ENCODE measurements at regions not wholly inside any gene's neighbourhood (a gene's known extent, or its start where the extent isn't known, plus 50 kb on each side); places are given as distances from the start of the nearest gene placed in this dataset.

DNA sequence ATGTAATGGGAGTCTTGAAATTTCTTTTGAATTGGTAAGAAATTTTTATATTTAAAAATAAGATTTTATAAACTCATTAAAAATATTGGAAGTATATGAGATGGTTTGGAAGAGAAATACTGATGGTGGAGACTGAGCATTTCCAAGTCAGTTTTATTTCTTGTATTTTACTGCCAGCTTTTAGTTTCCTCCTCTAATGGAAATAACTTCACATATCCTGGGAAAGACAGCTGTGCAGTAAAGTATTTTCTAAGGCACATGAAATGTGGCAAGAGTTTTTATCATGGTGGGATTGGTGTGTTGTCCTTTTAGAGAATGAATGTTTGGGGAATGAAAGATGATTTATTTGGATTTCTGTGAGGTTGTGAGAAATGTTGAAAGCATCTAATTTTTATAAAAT is 346.9 kb upstream of the RGS6 start:
- DNase-seq, result no peak
- ATAC-seq (ENCODE audit: poor library complexity), result no peak
- intact Hi-C loops (cut with DNase I), result no loop called here

DNA sequence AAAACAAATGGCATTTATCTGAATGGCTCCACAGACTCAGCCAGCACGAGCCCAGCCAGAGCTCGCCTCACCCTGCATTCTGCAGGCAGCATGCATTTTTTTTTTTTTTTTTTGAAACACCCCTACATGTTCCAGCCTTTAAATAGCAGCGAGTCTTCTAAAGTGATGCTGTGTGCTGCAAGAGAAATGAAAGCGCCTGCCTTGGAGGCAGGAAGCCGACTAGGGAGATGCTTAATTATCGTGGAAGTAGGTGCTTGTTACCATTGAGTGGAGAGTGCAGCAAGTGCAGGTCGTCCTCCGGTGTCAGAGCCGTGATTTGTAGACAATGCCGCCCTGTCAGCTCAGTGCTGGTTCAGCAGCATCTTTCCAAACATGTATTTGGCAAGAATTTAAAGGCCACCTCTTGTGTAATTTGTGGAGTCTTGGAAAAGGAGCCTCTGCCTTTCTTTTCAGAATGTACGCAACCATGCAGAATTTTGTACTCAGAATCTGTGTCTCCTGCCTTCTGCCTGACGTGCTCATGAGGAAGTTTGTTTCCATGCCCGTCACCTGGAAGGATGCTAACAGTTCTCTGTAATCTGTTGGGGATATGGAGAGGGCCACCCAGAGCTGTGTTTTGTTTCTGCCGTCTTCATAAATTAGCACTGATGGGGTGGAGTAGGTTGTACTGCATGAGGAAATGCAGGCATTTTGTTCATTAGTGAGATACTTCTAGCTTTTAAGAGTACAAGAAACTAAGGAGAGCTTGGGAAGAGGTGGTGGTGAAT is 345.9 kb upstream of the RGS6 start:
- no peak for DNase-seq
- peak; percentile 34 for ATAC-seq (ENCODE audit: poor library complexity)
- intact Hi-C loops (cut with DNase I), result no loop called here

GRCh38 chr14:71588028-71588427 is 344.2 kb upstream of the RGS6 start:
- intact Hi-C loops (cut with DNase I), result no loop called here
- DNase-seq (no peak), ATAC-seq (ENCODE audit: poor library complexity) (no peak)

GRCh38 chr14:71588576-71589215 is 343.5 kb upstream of the RGS6 start:
- intact Hi-C loops (cut with DNase I), result no loop called here
- ATAC-seq (ENCODE audit: poor library complexity), result no peak
- no peak for DNase-seq

GRCh38 chr14:71589609-71590008 is 342.6 kb upstream of the RGS6 start:
- ATAC-seq (ENCODE audit: poor library complexity) (no peak), DNase-seq (no peak)
- intact Hi-C loops (cut with DNase I), result no loop called here

DNA sequence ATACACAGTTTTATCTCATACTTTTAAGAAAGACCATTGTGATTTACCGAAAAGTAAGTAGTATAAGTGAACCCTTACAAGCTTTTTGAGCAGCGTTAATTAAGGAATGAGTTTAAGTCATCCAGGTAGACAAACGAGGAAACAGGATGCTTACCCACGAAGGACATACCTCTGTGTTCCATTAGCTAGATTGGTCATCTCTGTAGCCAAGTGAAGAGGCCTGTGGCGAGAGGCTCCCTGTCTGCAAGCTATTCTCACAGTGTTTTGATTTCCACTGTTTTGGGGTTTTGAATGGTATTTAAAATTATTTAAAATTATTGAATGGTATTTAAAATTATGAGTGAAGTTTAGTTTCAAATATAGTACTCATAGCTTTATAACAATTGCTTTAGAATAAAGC is 342.1 kb upstream of the RGS6 start:
- ATAC-seq (ENCODE audit: poor library complexity) (no peak), DNase-seq (no peak)
- intact Hi-C loops (cut with DNase I), result no loop called here

DNA sequence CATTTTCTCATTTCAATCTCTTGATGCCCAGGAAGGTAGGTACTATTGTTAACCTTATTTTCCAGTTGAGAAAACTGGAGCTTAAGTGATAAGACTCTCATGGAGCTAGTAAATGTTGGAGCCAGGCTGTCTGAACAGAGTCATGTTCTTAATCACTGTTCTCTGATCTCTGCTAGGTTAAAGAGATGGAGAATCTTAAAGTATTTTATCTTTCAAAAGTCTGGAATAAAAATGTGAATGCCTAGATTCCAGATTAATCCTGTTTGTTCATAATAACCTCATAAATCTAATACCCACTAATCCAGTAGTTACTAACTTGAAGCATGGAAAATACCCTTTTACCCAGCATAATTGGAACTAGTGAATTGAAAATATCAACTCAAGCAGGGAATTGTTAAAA is 341.0 kb upstream of the RGS6 start:
- intact Hi-C loops (cut with DNase I), result no loop called here
- DNase-seq, result no peak

DNA sequence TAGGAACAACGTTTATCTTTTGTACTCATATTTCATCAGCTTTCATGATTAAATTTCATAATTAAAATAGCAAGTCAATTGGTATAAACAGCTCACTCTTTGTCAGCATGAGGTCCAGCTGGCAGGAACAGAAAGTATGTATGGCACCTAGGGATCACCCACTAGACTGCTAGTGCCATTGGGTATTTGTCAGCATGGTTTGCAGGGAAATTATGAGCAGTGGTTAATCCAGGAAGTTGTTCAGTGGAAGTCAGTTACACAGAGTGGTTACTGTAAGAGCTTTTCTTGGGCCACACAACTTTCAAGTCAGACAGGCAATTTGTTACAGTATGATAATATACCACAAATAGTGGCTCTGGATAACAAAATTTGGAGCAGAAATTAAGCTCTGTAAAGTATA is 340.3 kb upstream of the RGS6 start:
- ATAC-seq (ENCODE audit: poor library complexity), result no peak

More for the DNA sequence above, 341.0 kb upstream of the RGS6 start:
- no peak for ATAC-seq (ENCODE audit: poor library complexity)

DNA sequence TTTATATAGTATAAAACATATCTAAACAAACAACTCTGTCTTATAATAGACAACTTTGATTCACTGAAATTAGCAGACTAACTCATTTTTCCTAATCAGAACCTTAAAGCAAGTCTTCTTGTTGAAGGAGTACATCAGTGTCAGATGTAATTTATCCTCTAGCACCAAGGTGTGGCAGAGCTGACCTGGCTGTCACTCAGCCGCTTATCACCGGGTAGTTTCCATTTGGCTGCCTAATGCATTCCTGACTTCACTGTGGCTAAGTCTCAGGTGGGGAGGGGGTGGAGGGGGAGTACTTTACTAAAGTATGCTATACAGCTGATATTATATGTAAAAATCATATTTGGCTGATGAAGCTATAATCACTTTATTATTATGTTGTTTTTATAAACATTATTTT is 339.9 kb upstream of the RGS6 start:
- intact Hi-C loops (cut with DNase I), result no loop called here
- ATAC-seq (ENCODE audit: poor library complexity), result no peak
- no peak for DNase-seq

More for the DNA sequence above, 340.3 kb upstream of the RGS6 start:
- intact Hi-C loops (cut with DNase I), result no loop called here
- no peak for DNase-seq

- intact Hi-C loops (cut with DNase I), result no loop called here
- DNase-seq, result no peak
- ATAC-seq (ENCODE audit: poor library complexity), result no peak
These were observed 338.3 kb upstream of the RGS6 start for GRCh38 chr14:71593966-71594365.

- no peak for ATAC-seq (ENCODE audit: poor library complexity)
- no peak for DNase-seq
- intact Hi-C loops (cut with DNase I), result no loop called here
These were observed 337.4 kb upstream of the RGS6 start for GRCh38 chr14:71594821-71595220.

DNA sequence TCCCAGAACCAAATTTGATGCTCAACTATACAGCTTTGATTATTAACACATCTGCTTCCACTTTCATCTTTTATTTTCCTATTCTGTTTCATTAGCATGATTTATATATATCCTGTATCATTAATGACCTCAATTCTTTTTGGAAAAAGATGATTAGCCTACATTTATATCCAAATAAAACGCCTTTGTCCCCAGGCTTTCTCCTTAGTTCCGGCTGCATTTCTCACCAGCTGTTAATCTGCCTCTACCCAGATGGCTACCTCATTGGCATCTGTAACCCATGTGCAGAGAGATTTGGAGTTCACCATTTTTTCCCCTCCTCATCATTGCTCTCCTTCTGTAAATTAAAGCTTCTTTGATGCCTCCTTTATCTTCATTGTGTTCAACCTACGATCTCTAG is 336.8 kb upstream of the RGS6 start:
- DNase-seq (no peak), ATAC-seq (ENCODE audit: poor library complexity) (no peak)
- intact Hi-C loops (cut with DNase I), result no loop called here

DNA sequence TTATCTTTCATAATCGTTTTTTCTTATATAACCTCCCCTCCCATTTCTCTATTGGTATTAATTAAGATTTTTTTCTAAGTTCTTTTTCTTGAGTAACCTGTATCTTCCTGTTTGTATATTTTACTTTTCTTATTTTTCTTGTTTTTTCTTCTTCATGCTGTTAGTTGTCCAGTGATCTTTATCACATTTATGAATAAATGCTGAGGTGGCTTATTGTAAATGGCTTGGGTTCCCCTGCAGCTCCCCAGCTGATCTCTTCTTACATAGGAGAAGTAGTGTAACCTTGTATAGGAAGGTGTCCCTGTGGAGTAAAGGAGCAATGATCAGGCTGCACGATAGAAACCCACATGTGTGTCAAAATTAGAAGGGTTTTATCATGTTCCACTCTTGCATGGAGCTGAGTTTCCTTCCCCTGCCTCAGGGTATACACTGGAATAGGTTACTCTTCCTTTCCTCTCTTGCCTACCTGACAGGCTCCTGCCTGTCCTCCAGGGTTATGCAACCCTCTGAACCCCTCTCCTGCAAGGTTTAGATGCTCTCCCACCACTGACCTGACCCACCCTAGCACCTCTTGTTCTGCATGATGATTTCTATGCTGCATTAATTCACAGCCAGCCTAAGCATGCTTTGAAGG is 334.8 kb upstream of the RGS6 start:
- ATAC-seq (ENCODE audit: poor library complexity) (no peak), DNase-seq (no peak)
- intact Hi-C loops (cut with DNase I), result no loop called here

GRCh38 chr14:71597955-71598660 is 334.1 kb upstream of the RGS6 start:
- DNase-seq, result no peak
- intact Hi-C loops (cut with DNase I), result no loop called here
- ATAC-seq (ENCODE audit: poor library complexity), result no peak

DNA sequence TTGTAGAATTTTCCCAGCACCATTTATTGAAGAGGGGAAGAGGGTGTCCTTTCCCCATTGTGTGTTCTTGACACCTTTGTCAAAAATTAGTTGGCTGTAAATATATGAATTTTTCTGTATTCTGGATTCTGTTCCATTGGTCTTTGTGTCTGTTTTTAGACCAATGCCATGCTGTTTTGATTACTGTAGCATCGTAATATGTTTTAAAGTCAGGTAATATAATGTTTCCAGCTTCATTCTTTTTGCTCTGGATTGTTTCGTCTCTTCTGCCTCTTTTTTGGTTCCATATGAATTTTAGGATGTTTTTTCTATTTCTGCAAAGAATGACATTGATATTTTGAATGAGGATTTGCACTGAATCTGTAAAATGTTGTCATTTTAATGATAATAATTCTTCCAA is 331.9 kb upstream of the RGS6 start:
- ATAC-seq (ENCODE audit: poor library complexity) (no peak), DNase-seq (no peak)
- intact Hi-C loops (cut with DNase I), result no loop called here

DNA sequence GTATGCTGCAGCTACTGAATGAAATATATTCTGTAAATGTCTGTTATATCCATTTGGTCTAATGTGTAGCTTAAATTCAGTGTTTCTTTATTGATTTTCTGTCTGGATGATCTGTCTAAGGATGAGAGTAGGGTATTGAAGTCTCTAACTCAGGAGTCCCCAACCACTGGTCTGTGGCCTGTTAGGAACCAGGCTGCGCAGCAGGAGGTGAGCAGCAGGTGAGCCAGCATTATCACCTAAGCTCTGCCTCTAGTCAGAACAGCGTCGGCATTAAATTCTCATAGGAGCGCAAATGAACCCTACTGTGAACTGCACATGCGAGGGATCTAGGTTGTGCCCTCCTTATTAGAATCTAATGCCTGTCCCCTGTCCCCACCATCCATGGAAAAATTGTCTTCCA is 329.7 kb upstream of the RGS6 start:
- intact Hi-C loops (cut with DNase I), result no loop called here
- DNase-seq, result no peak
- no peak for ATAC-seq (ENCODE audit: poor library complexity)

DNA sequence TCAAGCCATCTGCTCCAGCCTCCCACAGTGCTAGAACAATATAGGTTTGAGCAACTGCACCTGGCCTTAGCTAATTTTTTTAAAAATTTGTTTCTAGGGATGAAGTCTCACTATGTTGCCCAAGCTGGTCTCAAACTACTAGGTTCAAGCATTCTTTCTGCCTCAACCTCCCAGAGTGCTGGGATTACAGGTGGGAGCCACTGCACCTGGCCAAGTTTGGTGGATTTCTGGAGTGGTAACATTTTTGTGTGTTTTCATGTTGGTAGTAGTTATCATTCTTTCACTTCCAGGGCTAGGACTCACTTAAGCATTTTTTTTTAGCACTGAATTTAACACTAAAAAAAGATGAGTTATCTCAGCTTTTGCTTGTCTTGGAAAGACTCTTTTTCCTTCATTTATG is 328.0 kb upstream of the RGS6 start:
- intact Hi-C loops (cut with DNase I), result no loop called here
- DNase-seq, result no peak
- ATAC-seq (ENCODE audit: poor library complexity), result no peak

DNA sequence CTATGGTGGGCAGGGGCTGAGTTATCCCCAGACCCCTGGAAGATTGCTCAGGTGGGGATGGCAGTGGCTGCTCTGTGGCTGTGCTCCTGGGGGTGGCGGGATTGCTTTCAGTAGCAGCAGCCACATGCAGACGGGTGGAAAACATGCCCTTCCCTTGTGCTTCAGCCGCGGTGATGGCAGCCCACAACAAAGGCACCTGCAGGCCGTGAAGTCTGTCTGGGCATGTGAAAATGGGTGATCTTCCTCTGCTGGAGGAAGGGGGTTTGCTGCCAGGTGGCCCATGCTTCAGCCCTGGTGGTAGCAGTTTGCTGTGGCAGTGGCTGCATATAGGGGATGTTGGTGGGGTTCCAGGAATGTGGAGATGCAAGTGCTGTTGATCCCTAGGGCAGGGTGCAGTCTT is 326.2 kb upstream of the RGS6 start:
- no peak for DNase-seq
- ATAC-seq (ENCODE audit: poor library complexity), result no peak
- intact Hi-C loops (cut with DNase I), result no loop called here

- ATAC-seq (ENCODE audit: poor library complexity) (no peak), DNase-seq (no peak)
- intact Hi-C loops (cut with DNase I), result no loop called here
These were observed 325.7 kb upstream of the RGS6 start for GRCh38 chr14:71606575-71606974.

DNA sequence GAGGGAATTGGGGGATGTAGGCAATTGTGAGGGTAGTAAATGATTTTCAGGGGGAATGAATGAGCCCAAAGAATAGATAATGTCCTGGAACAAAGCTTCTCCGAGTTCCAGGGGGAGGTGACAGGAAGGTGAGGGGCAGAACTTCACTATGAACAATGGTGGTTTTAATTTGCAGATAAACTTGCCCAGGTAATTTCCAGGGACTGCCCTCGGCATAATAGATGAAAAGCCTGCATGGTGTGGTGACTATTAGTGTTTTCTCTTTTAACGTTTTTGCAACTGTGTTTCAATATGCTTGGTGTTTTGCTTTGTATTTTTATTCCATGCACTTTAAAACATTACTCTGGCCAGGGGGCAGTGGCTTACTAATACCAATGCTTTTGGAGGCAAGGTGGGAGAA is 325.2 kb upstream of the RGS6 start:
- DNase-seq (no peak), ATAC-seq (ENCODE audit: poor library complexity) (no peak)
- intact Hi-C loops (cut with DNase I), result no loop called here

Measured in Right ventricle myocardium superior (tissue), 1 donor.